Endothelial cell of umbilical vein (primary cell): ENCODE measurements at regions not wholly inside any gene's neighbourhood (a gene's known extent, or its start where the extent isn't known, plus 50 kb on each side); places are given as distances from the start of the nearest gene placed in this dataset.

ENCODE experiments used
- BruUV-seq: library from RNA; stranded (reverse); fragments of 400-500 nt; replicated peaks from 2 replicates; lab custom pipeline; 2021; lab: Mats Ljungman, UMichigan
- CTCF ChIA-PET: fragments of 300-600, 350-600 bp; sonication (Branson Sonifier 250); formaldehyde crosslinking; loops from one replicate; lab custom pipeline; 2021; ENCODE audit warnings: antibody characterized with exemption, inconsistent platforms; lab: Charles Lee
- POLR2A ChIA-PET: fragments of 300-600, 350-600 bp; sonication (Branson Sonifier 250); formaldehyde crosslinking; loops from one replicate; lab custom pipeline; 2021; ENCODE audit warnings: antibody characterized with exemption, inconsistent platforms; lab: Charles Lee
- DNase-seq: peaks from one replicate; pipeline ENCODE4 v3.0.0-alpha.2; 2011; ENCODE audit warnings: low read depth, low spot score
- FAIRE-seq: peaks from 2 replicates; lab custom pipeline; 2011; peaks lifted over from hg19 to GRCh38; lab: Jason Lieb, UNC
- H2AFZ ChIP-seq: 2 replicates; pipeline ENCODE4 v1.6.0; 2012; ENCODE audit warnings: low read depth, low read length, control low read depth, inconsistent platforms
- H3K27ac ChIP-seq: 2 replicates; pipeline ENCODE4 v1.5.1; 2011; ENCODE audit warnings: low read depth, mild to moderate bottlenecking, control low read depth, low read length, moderate library complexity; ENCODE audit not compliant: insufficient read depth
- H3K27me3 ChIP-seq, 2 experiments: 2 replicates each; pipeline versions ENCODE4 v1.6.0 to v1.6.1; 2011; ENCODE audit warnings: low read length in 2 of 2, mixed read lengths in 1 of 2; ENCODE audit not compliant: control insufficient read depth in 2 of 2, insufficient read depth in 2 of 2
- H3K36me3 ChIP-seq, 2 experiments: 2 replicates in 1 of 2; 3 replicates in 1 of 2; pipeline ENCODE4 v1.5.1; 2011; ENCODE audit warnings: low read length in 2 of 2, mild to moderate bottlenecking in 1 of 2, moderate library complexity in 1 of 2; ENCODE audit not compliant: control insufficient read depth in 2 of 2, insufficient read depth in 2 of 2; ENCODE audit errors: extremely low read depth in 1 of 2
- H3K4me1 ChIP-seq: 3 replicates; pipeline ENCODE4 v1.5.1; 2011; ENCODE audit warnings: mild to moderate bottlenecking, low read length; ENCODE audit not compliant: control insufficient read depth, insufficient read depth; ENCODE audit errors: extremely low read depth
- H3K4me2 ChIP-seq: 2 replicates; pipeline ENCODE4 v1.6.1; 2011; ENCODE audit warnings: low read length, control low read depth, mixed read lengths; ENCODE audit not compliant: insufficient read depth
- H3K4me3 ChIP-seq, 3 experiments: fragments of 200-600 bp in 1 of 3; sonication (generic), shearing (Covaris generic) in 1 of 3; replicated peaks in 1 of 3; 2 replicates each; pipeline ENCODE4 v1.5.1; 2011 to 2016; ENCODE audit warnings: control low read depth in 3 of 3, low read length in 3 of 3, mild to moderate bottlenecking in 2 of 3, inconsistent platforms in 1 of 3, low read depth in 1 of 3, moderate library complexity in 1 of 3; ENCODE audit not compliant: insufficient read depth in 1 of 3
- H3K79me2 ChIP-seq: 2 replicates; pipeline ENCODE4 v1.6.0; 2012; ENCODE audit warnings: low read length, inconsistent platforms; ENCODE audit not compliant: control insufficient read depth, insufficient read depth
- H3K9ac ChIP-seq: replicated peaks from 2 replicates; pipeline ENCODE3; 2011; ENCODE audit warnings: low read length, control low read depth; ENCODE audit not compliant: insufficient read depth; ENCODE audit errors: extremely low read depth
- H3K9me1 ChIP-seq: replicated peaks from 3 replicates; pipeline ENCODE4 v1.6.0; 2011; ENCODE audit warnings: mild to moderate bottlenecking, low read length; ENCODE audit not compliant: control insufficient read depth, insufficient read depth; ENCODE audit errors: extremely low read depth
- H3K9me3 ChIP-seq: replicated peaks from 2 replicates; pipeline ENCODE4 v1.5.1; 2012; ENCODE audit warnings: low read length, inconsistent platforms; ENCODE audit not compliant: control insufficient read depth, insufficient read depth
- H4K20me1 ChIP-seq: replicated peaks from 2 replicates; pipeline ENCODE3; 2011; ENCODE audit warnings: mild to moderate bottlenecking, low read length; ENCODE audit not compliant: control insufficient read depth, insufficient read depth; ENCODE audit errors: extremely low read depth
- CTCF ChIP-seq, 2 donors: IDR thresholded peaks; 1 replicate in 1 of 2; 2 replicates in 1 of 2; pipeline ENCODE4 v1.5.1; 2011; ENCODE audit warnings: low read length in 2 of 2, mild to moderate bottlenecking in 2 of 2, moderate library complexity in 2 of 2, control low read depth in 1 of 2, inconsistent platforms in 1 of 2, low read depth in 1 of 2; ENCODE audit not compliant: insufficient read depth in 1 of 2; ENCODE audit errors: extremely low read depth in 1 of 2
- EZH2 ChIP-seq: IDR thresholded peaks from 2 replicates; pipeline ENCODE4 v1.6.1; 2012; ENCODE audit warnings: borderline replicate concordance, low read depth, mild to moderate bottlenecking, moderate library complexity, low read length, inconsistent platforms; ENCODE audit not compliant: severe bottlenecking
- FOS ChIP-seq: IDR thresholded peaks from 2 replicates; pipeline ENCODE4 v1.6.1; 2011; ENCODE audit warnings: mild to moderate bottlenecking, low read length, moderate library complexity, borderline replicate concordance; ENCODE audit not compliant: insufficient read depth
- GATA2 ChIP-seq: IDR thresholded peaks from 2 replicates; pipeline ENCODE4 v1.7.0; 2011; ENCODE audit warnings: low read depth, mild to moderate bottlenecking, moderate library complexity, mixed read lengths, low read length; ENCODE audit not compliant: insufficient read length, insufficient read depth
- JUN ChIP-seq: IDR thresholded peaks from 2 replicates; pipeline ENCODE4 v1.6.1; 2011; ENCODE audit warnings: borderline replicate concordance, low read depth; ENCODE audit not compliant: insufficient read length, insufficient read depth
- MAX ChIP-seq: IDR thresholded peaks from 2 replicates; pipeline ENCODE4 v1.6.1; 2011; ENCODE audit not compliant: insufficient read depth, insufficient read length
- MYC ChIP-seq: IDR thresholded peaks from one replicate; pipeline ENCODE4 v1.6.1; 2011; ENCODE audit warnings: mild to moderate bottlenecking, low read depth, low read length
- POLR2A ChIP-seq: IDR thresholded peaks from 2 replicates; pipeline ENCODE4 v1.6.1; 2012; ENCODE audit warnings: low read depth, mild to moderate bottlenecking, control low read depth, low read length
- POLR2AphosphoS5 ChIP-seq: IDR thresholded peaks from 2 replicates; pipeline ENCODE4 v1.6.1; 2012; ENCODE audit warnings: low read depth, mild to moderate bottlenecking, control low read depth, low read length, moderate library complexity; ENCODE audit not compliant: insufficient read depth
- dilution Hi-C: fragments of 300-500 bp; cut with MboI; formaldehyde crosslinking; loops from one replicate; pipeline ENCODE4 v1.15.0; 2019; ENCODE audit warnings: low sequenced_read_pairs; ENCODE audit not compliant: extremely low pct_ligation_motif_present
- intact Hi-C: fragments of 100-400 bp; cut with micrococcal nuclease; formaldehyde crosslinking; loops from one replicate; pipeline ENCODE4 v1.10.0; 2022

GRCh38 chr4:56198265-56198664 is 189.0 kb downstream of the AASDH start:
- ChIA-PET POLR2A (no interaction called here), CTCF (no interaction called here)
- no peak overlapping the region for H3K9ac ChIP-seq
- TF ChIP-seq FOS (no peak), MYC (no peak), POLR2AphosphoS5 (no peak), EZH2 (no peak), MAX (no peak), GATA2 (no peak), POLR2A (no peak), CTCF (IDR thresholded peaks at IDR 0.05; ENCODE audit: extremely low read depth in 1 of 2, insufficient read depth in 1 of 2, low read depth in 1 of 2, low read length in 2 of 2) (no peak), JUN (no peak)
- H3K27me3 ChIP-seq = no peaks in the 10 kb centered on the region
- no peak for DNase-seq
- FAIRE-seq = no peak
- H3K27ac ChIP-seq = no peak overlapping the region
- no TSS peak for BruUV-seq
- H3K9me3 ChIP-seq = no peaks in the 10 kb centered on the region
- no peaks in the 10 kb centered on the region for H3K9me1 ChIP-seq
- dilution Hi-C loops = no loop called here
- H3K4me1 ChIP-seq = peaks cover 5% of the 10 kb centered on the region
- no peaks in the 10 kb centered on the region for H3K79me2 ChIP-seq
- no peak overlapping the region for H3K4me2 ChIP-seq
- no peaks in the 10 kb centered on the region for H3K36me3 ChIP-seq
- intact Hi-C loops = loop anchor here (5.0 kb wide), 1 partner anchor 1086 kb away; no protein-coding TSS in a partner anchor
- no peak overlapping the region for H2AFZ ChIP-seq
- no peak overlapping the region for H3K4me3 ChIP-seq
- no peaks in the 10 kb centered on the region for H4K20me1 ChIP-seq
